GM13977 (cell line): ENCODE measurements at regions not wholly inside any gene's neighbourhood (a gene's known extent, or its start where the extent isn't known, plus 50 kb on each side); places are given as distances from the start of the nearest gene placed in this dataset.

ENCODE experiments used
- DNase-seq: peaks from one replicate; pipeline ENCODE4 v3.0.0; 2012; ENCODE audit warnings: low spot score
- in situ Hi-C: fragments of 300-500 bp; cut with MboI; formaldehyde crosslinking; loops from one replicate; pipeline ENCODE4 v1.12.0; 2022; ENCODE audit warnings: low sequenced_read_pairs, low pct_unique_long_range_greater_than_20kb, mixed read lengths, inconsistent platforms; ENCODE audit not compliant: unreplicated experiment
- TF ChIP-seq, protein P1 (sequence below): IDR thresholded peaks from 2 replicates; pipeline ENCODE4 v1.5.1; 2012; ENCODE audit warnings: mild to moderate bottlenecking, control low read depth; ENCODE audit not compliant: insufficient read depth; ENCODE audit errors: extremely low read depth, missing control alignments

DNA sequence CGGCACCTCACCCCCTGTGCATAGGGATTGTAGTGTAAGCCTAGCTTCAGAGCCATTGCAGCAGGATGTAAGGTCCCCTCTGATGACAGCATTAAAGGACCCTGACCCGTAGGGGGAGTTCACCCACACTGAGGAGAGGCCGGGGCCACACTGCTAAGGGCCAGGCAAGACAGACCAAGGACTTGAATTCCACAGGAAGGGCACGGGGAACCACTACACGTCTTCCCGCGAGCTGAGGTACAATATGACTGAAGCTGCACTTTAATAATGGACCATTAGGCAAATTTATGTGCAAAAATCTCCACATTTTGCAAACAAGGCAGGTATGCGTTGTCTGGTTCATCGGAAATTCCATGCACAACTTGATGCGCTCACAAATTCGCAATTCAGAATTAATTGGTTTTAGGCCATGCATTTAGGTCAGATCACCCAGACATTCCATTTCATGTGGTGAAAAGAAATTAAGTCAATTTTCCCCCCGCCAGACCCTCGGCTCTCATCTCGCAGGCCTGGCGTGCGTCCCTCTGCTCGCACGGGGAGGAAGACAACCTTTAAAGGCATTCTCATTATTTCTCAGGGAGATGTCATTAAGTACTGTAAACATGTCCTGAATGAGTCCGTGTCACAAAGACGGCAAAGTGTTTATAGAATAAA lies 111.8 kb downstream of the FOXA2 start:
- TF ChIP-seq, protein P1, sequence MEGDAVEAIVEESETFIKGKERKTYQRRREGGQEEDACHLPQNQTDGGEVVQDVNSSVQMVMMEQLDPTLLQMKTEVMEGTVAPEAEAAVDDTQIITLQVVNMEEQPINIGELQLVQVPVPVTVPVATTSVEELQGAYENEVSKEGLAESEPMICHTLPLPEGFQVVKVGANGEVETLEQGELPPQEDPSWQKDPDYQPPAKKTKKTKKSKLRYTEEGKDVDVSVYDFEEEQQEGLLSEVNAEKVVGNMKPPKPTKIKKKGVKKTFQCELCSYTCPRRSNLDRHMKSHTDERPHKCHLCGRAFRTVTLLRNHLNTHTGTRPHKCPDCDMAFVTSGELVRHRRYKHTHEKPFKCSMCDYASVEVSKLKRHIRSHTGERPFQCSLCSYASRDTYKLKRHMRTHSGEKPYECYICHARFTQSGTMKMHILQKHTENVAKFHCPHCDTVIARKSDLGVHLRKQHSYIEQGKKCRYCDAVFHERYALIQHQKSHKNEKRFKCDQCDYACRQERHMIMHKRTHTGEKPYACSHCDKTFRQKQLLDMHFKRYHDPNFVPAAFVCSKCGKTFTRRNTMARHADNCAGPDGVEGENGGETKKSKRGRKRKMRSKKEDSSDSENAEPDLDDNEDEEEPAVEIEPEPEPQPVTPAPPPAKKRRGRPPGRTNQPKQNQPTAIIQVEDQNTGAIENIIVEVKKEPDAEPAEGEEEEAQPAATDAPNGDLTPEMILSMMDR, result no peak
- no peak for DNase-seq
- in situ Hi-C loops, result loop anchor here (25.0 kb wide), 1 partner anchor 90 kb away; no protein-coding TSS in a partner anchor

DNA sequence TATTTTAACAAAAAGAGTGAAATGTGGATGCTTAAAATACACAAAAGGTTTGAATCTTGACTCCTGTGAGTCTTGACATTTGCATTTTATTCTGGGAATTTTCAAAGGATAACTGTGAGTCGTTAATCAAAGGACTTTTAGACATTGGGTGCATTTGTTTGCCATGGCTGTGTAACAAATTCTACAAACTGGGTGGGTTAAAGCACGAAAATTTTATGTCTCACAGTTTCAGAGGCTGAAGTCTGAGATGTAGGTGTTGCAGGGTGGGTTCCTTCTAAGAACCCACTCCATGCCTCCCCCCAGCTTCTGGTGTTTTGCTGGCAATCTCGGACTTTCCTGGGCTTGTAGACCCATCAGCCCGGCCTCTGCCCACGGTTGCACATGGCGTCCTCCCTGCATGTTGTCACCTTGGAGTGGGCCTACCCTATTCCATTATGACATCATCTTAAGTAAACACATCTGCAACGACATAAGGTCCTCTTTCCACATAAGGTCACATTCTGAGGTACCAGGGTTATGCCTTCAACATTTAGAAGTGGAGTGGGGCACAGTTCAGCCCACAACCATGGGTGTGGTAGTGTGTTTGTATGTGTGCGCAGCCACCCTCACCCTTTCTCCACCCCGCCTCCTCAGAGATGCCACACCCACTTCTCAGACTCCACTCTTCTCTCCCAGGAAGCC lies 113.1 kb downstream of the FOXA2 start:
- in situ Hi-C loops, result loop anchor here (25.0 kb wide), 1 partner anchor 91 kb away; no protein-coding TSS in a partner anchor
- TF ChIP-seq, protein P1, result no peak
- no peak for DNase-seq

DNA sequence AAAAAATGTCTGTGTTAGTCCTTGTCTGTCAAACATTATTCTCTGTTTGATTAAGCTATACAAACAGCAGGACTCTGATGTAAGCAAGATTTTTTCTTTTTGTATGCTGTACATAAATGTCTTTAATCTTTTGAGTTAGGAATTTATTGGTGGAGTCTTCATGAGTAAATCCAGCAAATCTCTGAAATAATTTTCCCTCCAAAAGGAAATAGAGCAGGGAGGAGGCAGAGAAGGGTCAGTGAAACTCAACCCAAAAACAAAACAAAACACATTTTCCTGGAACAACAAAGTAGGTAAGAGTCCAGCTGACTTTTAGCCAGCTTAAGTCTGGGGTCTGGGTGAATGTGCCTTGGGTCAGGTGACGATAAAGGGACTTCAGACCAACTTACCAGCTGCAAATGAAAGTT lies 113.7 kb downstream of the FOXA2 start:
- in situ Hi-C loops, result loop anchor here (25.0 kb wide), 1 partner anchor 92 kb away; no protein-coding TSS in a partner anchor

DNA sequence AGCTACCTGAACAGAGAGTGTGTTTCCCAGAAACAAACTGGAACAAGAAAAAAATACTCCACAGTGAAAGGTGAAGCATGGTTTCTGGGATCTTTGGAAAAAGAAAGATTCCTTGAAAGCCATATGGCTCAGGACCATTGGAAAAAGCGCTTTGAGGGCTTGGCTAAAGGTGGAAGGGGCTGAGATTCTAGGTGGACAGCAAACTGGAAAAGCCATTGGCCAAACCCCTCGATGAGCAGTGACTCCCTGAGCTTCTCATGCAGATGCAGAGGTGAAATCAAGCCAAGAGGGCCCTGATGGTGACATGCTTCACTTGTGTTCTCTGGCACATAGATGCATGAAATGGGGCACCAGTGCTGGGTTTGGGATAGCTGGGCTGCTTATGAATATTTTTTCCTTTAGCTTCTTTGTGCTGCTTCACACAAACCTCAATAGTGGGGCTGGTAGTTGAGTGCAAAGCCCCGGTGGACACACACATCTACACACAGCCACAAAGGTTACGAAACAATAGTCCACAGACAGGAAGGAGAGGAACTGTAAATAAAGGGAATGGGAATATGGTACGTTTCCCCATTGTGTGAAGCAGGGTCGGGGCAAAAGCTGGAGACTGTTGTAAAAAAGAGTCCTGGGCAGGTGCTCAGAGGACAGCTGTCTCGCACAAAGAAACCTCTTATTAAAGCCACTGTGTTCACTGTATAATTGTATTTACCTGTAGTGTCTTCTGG lies 117.8 kb downstream of the FOXA2 start:
- no peak for DNase-seq
- TF ChIP-seq, protein P1, result no peak
- in situ Hi-C loops, result loop anchor here (25.0 kb wide), 1 partner anchor 96 kb away; no protein-coding TSS in a partner anchor

More for the DNA sequence above, 113.7 kb downstream of the FOXA2 start:
- no peak for DNase-seq
- TF ChIP-seq, protein P1, result no peak

DNA sequence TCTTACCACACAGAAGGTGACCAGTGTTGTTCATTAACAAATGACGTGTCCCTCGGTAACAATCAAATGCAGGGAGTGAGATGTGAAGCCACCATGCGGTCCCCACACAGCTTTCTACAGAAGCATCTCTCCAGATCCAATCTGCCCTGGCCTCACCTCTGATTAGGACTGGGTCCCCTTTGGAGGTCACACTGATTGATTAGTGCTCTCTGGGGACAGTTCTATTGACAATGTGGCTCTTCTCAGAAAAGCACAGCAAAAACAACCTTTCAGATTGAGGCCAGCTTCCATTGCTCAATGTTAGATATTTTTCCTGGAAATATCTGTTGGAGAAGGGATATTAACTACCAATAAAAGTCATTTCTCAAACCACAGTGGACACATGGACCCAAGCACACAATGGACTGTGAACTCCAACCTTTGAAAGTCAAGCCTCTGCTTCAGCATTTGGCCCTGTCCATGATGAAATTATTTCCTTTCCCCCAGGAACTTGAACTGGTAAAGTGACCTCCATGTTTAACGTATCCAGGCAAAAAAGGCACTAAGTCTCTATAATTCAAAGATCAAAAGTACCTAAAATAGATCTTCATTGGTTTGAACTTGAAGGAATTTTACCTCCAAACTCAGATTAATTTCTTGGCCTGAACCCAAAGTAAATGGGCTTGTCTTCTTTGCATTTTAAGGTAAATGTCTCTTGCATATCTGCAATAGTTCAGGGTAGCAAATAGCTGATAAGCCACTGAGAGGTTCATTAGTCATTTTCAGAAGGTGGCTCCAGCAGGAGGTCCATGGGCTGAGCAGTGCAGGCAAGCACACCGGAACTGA lies 118.5 kb downstream of the FOXA2 start:
- no peak for DNase-seq
- TF ChIP-seq, protein P1, result no peak
- in situ Hi-C loops, result loop anchor here (25.0 kb wide), 1 partner anchor 96 kb away; no protein-coding TSS in a partner anchor
